ENCODE measurements at regions not wholly inside any gene's neighbourhood (a gene's known extent, or its start where the extent isn't known, plus 50 kb on each side); places are given as distances from the start of the nearest gene placed in this dataset.
A peak's percentile ranks its signal among the peaks of the same experiment; 100 is the strongest.

GRCh38 chr16:47779201-47780016 lies 318.3 kb downstream of the PHKB start:
- peak; percentile 29 for DNase-seq (ENCODE audit: low read depth)
- H3K4me3 ChIP-seq (ENCODE audit: low read depth, low read length) = peak overlapping the region; percentile 27
- no peak for TF ChIP-seq MYC (IDR thresholded peaks at IDR 0.05; ENCODE audit: low read depth, low read length)
- TF ChIP-seq CTCF (IDR thresholded peaks at IDR 0.05; ENCODE audit: low read depth, low read length) = no peak
- TF ChIP-seq MAX (IDR thresholded peaks at IDR 0.05; ENCODE audit: low read depth, low read length) = no peak
- TF ChIP-seq POLR2A (IDR thresholded peaks at IDR 0.05; ENCODE audit: extremely low read depth, insufficient read length) = no peak

- no peak for DNase-seq (ENCODE audit: low read depth)
- no peak overlapping the region for H3K4me3 ChIP-seq (ENCODE audit: low read depth, low read length)
- no peak for TF ChIP-seq MAX (IDR thresholded peaks at IDR 0.05; ENCODE audit: low read depth, low read length)
- no peak for TF ChIP-seq CTCF (IDR thresholded peaks at IDR 0.05; ENCODE audit: low read depth, low read length)
- no peak for TF ChIP-seq POLR2A (IDR thresholded peaks at IDR 0.05; ENCODE audit: extremely low read depth, insufficient read length)
- no peak for TF ChIP-seq MYC (IDR thresholded peaks at IDR 0.05; ENCODE audit: low read depth, low read length)
These were observed 317.1 kb downstream of the PHKB start for GRCh38 chr16:47778106-47778801.

GRCh38 chr16:47777220-47777619 lies 316.1 kb downstream of the PHKB start:
- TF ChIP-seq POLR2A (IDR thresholded peaks at IDR 0.05; ENCODE audit: extremely low read depth, insufficient read length) (no peak), CTCF (IDR thresholded peaks at IDR 0.05; ENCODE audit: low read depth, low read length) (no peak), MAX (IDR thresholded peaks at IDR 0.05; ENCODE audit: low read depth, low read length) (no peak), MYC (IDR thresholded peaks at IDR 0.05; ENCODE audit: low read depth, low read length) (no peak)

GRCh38 chr16:47774661-47775060 lies 313.5 kb downstream of the PHKB start:
- no peak for DNase-seq (ENCODE audit: low read depth)
- TF ChIP-seq POLR2A (IDR thresholded peaks at IDR 0.05; ENCODE audit: extremely low read depth, insufficient read length) = no peak
- no peak for TF ChIP-seq CTCF (IDR thresholded peaks at IDR 0.05; ENCODE audit: low read depth, low read length)
- no peak for TF ChIP-seq MAX (IDR thresholded peaks at IDR 0.05; ENCODE audit: low read depth, low read length)
- no peak overlapping the region for H3K4me3 ChIP-seq (ENCODE audit: low read depth, low read length)

More at GRCh38 chr16:47777220-47777619, 316.1 kb downstream of the PHKB start:
- no peak overlapping the region for H3K4me3 ChIP-seq (ENCODE audit: low read depth, low read length)
- DNase-seq (ENCODE audit: low read depth) = peak; percentile 44

- DNase-seq (ENCODE audit: low read depth) = no peak
- TF ChIP-seq CTCF (IDR thresholded peaks at IDR 0.05; ENCODE audit: low read depth, low read length) = no peak
- no peak overlapping the region for H3K4me3 ChIP-seq (ENCODE audit: low read depth, low read length)
These were observed 292.5 kb downstream of the PHKB start for GRCh38 chr16:47753659-47754058.
